HG02852 (cell line): ENCODE measurements at regions not wholly inside any gene's neighbourhood (a gene's known extent, or its start where the extent isn't known, plus 50 kb on each side); places are given as distances from the start of the nearest gene placed in this dataset.

Experiments
- ATAC-seq: cut with Tn5 transposase; IDR thresholded peaks from one replicate; pipeline ENCODE4 v1.9.1; 2021; ENCODE audit warnings: mild to moderate bottlenecking, moderate library complexity; ENCODE audit not compliant: unreplicated experiment

DNA sequence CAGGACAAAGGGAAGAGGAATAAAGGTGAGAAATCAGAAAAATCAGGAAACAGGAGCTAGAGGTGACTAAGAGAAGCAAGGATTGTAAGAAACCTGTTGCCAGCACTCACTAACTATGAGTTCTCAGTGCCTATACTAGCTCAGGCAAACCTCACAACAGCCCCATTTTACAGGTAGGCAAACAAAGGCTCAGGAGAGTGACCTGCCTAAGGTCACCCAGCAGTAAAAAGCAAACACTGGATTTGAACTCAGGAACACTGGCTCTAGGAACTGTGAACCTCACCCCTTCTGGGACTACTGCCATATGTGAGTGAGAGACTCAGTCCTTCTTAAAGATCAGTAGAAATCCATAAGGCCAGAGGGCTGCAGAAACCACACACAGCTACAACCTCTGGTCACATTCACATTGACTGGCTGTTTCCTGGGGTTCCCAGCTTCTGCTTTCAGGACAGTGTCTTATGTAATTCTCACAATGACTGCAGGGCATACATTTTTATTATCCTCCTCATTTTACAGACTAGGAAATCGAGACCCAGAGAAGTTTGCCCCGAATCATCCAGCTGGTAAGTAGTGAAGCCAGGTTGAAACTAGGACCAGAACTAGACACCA is 80.7 kb upstream of the MAFB start:
- no peak for ATAC-seq

DNA sequence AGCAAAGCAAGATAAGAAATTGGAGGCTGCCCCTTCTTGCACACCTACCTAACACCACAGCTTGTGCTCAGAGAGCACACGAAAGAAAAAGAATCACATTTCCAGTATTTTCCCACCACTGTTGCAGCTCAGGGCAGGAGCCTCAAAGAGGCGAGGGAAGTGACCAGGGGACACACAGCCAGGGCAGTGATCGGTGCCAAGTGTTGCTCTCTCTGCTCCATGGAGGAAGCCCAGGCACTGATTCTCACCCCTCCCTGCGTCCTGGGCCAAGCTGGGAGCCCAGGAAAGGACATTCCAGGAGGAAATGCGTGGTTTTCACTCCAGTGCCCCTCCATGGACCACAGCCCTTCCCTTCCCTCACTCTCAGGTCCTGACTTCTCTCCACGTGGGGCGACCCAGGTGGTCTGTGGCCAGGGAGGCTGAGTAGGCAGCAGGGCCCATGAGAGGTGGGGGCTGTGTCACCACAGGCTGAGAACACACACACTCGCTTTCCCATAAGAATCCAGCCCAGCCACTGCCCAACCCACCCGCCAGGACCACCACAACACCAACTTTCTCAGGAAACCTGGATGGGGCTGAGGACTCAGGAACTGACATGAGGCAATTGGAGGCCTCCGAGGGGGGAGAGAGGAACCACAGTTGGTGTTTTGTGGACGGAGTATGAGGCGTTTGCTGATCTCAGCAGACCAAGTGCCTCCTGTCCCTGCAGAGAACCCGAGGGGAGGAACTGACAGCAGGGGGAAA is 81.7 kb upstream of the MAFB start:
- no peak for ATAC-seq

DNA sequence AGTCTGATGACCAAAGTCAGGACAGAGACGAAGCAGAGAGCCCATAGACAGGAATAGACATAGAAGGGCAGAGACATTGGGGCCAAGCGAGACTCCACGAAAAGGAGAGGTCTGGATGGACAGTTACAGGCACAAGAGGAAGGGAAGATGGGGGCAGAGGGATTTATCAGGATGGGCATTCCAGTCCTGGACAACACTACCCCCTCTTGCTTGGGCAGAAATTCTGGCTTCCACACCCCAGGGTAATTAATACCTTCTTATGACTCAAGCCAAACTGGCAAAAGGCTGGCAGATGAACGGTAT is 82.2 kb upstream of the MAFB start:
- ATAC-seq: no peak

DNA sequence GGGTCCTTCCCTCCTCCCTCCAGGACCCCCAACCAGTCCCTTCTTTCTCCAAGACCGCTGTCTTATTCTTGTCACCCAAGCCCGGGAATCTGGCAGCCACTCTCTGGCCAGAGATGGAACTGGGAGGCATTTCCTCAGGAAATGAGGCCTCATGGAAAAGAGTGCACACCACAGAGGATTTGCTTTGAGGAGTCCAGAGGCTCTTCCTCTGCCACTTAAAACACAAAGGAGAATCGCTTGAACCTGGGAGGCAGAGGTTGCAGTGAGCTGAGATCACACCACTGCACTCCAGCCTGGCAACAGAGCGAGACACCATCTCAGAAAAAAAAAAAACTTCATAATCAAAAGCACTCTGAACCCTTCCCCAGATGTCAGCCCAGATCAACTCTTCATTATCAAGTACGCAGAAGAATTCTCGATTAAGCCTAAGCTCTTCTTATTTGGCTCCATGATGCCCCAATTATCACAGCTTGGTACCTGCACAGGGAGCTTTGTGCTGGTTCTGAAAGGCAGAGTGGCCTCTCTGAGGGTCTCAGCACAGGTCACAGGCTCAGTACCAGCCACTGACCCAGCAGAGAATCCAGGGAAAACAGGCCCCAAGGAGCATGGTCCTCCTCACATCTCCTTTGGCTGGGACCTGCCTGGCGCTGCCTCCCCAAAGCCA is 82.9 kb upstream of the MAFB start:
- no peak for ATAC-seq

GRCh38 chr20:40773376-40773775 is 84.3 kb upstream of the MAFB start:
- ATAC-seq: no peak

GRCh38 chr20:40774252-40774651 is 85.2 kb upstream of the MAFB start:
- no peak for ATAC-seq

GRCh38 chr20:40775561-40776146 is 86.6 kb upstream of the MAFB start:
- no peak for ATAC-seq

GRCh38 chr20:40776466-40777457 is 87.7 kb upstream of the MAFB start:
- no peak for ATAC-seq

DNA sequence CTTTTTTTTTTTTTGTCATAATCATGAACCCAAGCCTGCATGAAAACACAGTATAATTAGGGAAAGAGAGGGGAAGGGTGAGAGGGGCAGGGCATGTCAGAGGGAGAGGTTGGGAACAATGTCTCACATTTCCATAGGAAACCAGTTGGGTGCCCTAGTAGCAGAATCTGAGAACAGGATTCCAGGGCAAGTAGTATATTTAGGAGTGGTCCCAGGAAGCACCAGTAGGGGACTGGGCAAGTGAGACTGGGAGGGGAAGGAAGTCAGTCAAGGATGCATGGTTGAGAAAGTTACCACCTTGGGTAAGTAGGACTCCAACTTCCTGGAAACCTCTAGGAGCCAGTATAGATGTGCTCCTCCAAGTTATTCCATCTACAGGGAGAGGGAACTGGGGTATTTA is 88.6 kb upstream of the MAFB start:
- no peak for ATAC-seq

DNA sequence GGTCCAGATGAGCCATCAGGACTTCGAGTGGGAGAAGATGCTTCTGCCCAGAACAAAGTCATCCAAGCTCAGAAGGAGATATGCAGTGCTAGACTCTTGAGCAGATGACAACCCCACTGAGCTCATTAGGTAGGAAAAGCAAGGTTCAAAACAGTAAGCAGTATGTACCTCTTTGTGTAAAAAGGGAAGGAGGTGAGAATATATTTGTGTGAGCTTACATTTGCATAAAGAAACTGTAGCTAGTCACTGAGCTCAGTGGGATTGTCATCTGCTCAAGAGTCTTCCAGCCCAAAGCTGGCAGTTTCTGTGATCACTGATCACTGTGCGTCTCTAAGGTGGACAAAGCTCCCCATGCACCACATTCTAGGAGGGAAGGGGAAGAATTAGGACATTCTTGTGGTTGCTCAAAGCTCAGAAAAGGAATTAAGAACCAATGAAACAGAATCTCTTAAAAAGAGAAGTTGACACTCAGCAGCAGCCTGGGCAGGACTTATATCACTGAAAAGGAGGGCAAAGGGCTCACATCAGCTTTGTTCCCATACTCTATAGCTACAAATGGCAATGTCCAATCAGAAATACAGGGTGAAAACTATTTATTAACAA is 90.0 kb upstream of the MAFB start:
- no peak for ATAC-seq

GRCh38 chr20:40781327-40782042 is 92.4 kb upstream of the MAFB start:
- ATAC-seq: no peak

- no peak for ATAC-seq
Measured at GRCh38 chr20:40782043-40782368, 93.0 kb upstream of the MAFB start.

DNA sequence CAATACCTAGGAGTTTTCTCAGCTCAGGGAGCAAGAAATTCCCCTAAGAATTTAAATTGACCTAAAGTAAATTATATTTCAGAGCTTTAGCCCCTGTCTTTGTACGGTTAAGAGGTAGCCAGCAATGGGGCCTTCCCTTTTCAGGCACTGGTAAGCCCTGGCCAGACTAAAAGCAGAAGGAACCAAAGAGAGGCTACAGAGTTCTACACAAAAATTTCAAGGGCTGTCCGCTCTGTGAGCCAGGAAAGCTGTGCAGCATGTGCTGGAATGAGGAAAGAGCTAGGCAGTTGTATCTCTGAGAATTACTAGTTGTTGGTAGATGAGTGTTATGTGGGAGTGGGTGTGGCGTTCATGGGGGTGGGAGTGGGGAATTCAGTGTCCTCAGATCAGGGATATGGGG is 96.3 kb upstream of the MAFB start:
- no peak for ATAC-seq

DNA sequence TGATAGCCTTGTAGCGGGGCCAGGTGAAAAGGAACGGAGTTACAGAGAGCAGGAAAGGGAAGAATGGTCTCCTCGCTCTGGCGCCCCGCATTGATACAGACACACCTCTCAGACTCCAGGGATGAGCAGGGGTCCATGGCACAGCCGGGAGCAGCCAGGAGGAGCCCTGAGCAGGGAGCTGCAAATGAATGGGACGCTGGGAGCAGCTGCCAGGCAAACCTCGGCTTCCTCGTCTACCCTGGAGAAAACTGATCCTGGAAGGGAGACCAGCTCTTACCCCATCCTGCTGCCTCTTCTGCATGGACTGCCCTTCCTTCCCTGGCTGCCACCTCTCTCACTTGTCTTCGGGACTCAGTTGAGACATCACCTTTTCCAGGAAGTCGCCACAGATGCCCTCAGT is 97.3 kb upstream of the MAFB start:
- no peak for ATAC-seq

- no peak for ATAC-seq
Measured at GRCh38 chr20:40787941-40788340, 98.9 kb upstream of the MAFB start.

DNA sequence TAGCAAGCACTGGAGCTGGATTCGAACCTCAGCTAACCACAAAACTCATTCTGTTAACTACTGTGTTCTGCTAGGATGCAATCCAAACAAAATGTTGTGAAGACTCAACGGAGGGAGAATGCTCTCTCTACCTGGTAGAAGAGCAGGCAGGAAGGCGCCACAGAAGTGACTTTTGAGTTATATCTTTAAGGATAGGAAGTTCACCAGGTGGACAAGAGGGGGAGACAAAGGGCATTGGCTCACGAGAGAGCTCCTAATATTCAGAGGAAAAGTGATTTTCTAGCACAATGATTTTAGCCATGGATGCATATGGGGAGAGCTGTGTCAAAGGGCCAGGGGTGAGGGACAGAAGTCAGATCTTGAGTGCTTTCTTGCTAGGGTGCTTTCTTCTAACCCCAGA is 108.4 kb upstream of the MAFB start:
- ATAC-seq: no peak

- ATAC-seq: no peak
Measured at GRCh38 chr20:40798066-40798465, 109.0 kb upstream of the MAFB start.

DNA sequence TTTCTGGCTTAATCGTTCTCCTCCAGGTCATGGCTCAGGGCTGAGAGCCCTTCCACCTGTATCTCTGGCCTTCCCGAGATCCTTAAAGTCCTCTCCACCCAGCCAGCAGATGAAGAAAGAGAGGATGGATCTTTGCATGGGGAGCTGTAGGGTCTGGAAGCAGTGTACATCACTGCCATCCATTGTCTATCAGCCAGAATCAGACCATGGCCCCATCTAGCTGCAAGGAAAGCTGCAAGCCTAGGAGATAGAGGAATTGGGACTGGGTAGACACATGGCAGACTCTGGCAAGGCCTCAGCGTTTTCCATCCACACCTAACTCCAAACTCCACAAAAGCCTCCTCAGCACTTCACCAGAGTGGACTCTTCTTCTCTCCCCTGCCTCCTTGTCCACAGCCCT is 113.8 kb upstream of the MAFB start:
- no peak for ATAC-seq

GRCh38 chr20:40803381-40803780 is 114.3 kb upstream of the MAFB start:
- ATAC-seq: no peak

DNA sequence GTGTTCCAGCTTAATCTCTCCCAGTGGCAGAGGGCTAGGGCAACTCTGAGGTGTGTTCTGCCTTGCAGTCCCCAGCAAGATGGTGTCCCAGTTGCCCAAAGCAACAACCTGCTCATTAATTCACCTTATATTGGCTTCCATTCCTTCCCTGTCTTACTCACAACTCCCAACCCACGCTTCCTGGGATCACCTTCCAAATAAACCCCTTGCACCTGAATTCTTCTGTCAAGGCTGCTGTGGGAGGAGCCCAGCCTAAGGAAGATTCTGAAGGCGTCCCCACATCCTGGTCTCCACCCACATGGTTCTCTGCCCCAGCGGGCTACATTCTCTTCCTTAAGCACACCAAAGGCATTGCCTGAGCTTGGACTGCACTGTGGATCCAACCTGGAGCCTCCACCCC is 116.6 kb upstream of the MAFB start:
- no peak for ATAC-seq
